DOHH2 (cell line): ENCODE measurements at regions not wholly inside any gene's neighbourhood (a gene's known extent, or its start where the extent isn't known, plus 50 kb on each side); places are given as distances from the start of the nearest gene placed in this dataset.

Source experiments
- H3F3A ChIP-seq: fragments of 200-600 bp; sonication (generic), shearing (Covaris generic); 2 replicates; pipeline ENCODE4 v1.6.0; 2016; ENCODE audit warnings: antibody characterized with exemption, mild to moderate bottlenecking; ENCODE audit not compliant: control insufficient read depth, insufficient read depth
- H3K27ac ChIP-seq: fragments of 200-600 bp; sonication (generic); 2 replicates; pipeline ENCODE4 v1.5.1; 2014; ENCODE audit warnings: low read depth, mild to moderate bottlenecking, low read length, moderate library complexity
- H3K27me3 ChIP-seq: fragments of 200-600 bp; sonication (generic); 2 replicates; pipeline ENCODE4 v1.6.1; 2014; ENCODE audit warnings: mild to moderate bottlenecking, low read length, mixed read lengths; ENCODE audit not compliant: control insufficient read depth
- H3K36me3 ChIP-seq: fragments of 200-600 bp; sonication (generic); 2 replicates; pipeline ENCODE4 v1.6.1; 2014; ENCODE audit warnings: mild to moderate bottlenecking, low read length, moderate library complexity, mixed read lengths; ENCODE audit not compliant: control insufficient read depth
- H3K4me1 ChIP-seq: fragments of 200-600 bp; sonication (generic); 2 replicates; pipeline ENCODE4 v1.6.1; 2014; ENCODE audit warnings: mild to moderate bottlenecking, low read length, mixed read lengths; ENCODE audit not compliant: control insufficient read depth
- H3K4me2 ChIP-seq: fragments of 200-600 bp; sonication (generic); 2 replicates; pipeline ENCODE4 v1.6.0; 2014; ENCODE audit warnings: mild to moderate bottlenecking, low read length, moderate library complexity
- H3K4me3 ChIP-seq: fragments of 200-600 bp; sonication (generic); 2 replicates; pipeline ENCODE4 v1.5.1; 2014; ENCODE audit warnings: mild to moderate bottlenecking, low read length, mixed read lengths
- H3K79me2 ChIP-seq: fragments of 200-600 bp; sonication (generic); 2 replicates; pipeline ENCODE4 v1.6.1; 2014; ENCODE audit warnings: mild to moderate bottlenecking, low read length, mixed read lengths; ENCODE audit not compliant: control insufficient read depth
- H3K9me2 ChIP-seq: fragments of 200-600 bp; sonication (generic); replicated peaks from 2 replicates; pipeline ENCODE4 v1.6.1; 2014; ENCODE audit warnings: mild to moderate bottlenecking, low read length, mixed read lengths; ENCODE audit not compliant: control insufficient read depth
- H3K9me3 ChIP-seq: fragments of 200-600 bp; sonication (generic); 2 replicates; pipeline ENCODE4 v1.6.1; 2014; ENCODE audit warnings: antibody characterized with exemption, low read length, mixed read lengths; ENCODE audit not compliant: control insufficient read depth, insufficient read depth
- H4K20me1 ChIP-seq: fragments of 200-600 bp; sonication (generic); 2 replicates; pipeline ENCODE4 v1.6.0; 2014; ENCODE audit warnings: low read depth, mild to moderate bottlenecking, antibody characterized with exemption, low read length, moderate library complexity; ENCODE audit not compliant: control insufficient read depth, insufficient read depth
- EZH2phosphoT487 ChIP-seq: fragments of 200-600 bp; sonication (generic); IDR thresholded peaks from 2 replicates; pipeline ENCODE4 v1.6.1; 2017; ENCODE audit warnings: borderline replicate concordance, mild to moderate bottlenecking, antibody characterized with exemption, low read length, moderate library complexity, mixed read lengths
- TF ChIP-seq, protein P1 (sequence below): fragments of 200-600 bp; sonication (generic); IDR thresholded peaks from one replicate; pipeline ENCODE4 v1.5.1; 2014; ENCODE audit warnings: antibody characterized with exemption, mild to moderate bottlenecking, low read depth, low read length; ENCODE audit not compliant: poor library complexity, severe bottlenecking

GRCh38 chr7:94205529-94205928 is 189.2 kb upstream of the COL1A2 start:
- no peak for TF ChIP-seq EZH2phosphoT487
- H3K4me3 ChIP-seq: no peak overlapping the region

GRCh38 chr7:94206295-94206694 is 188.4 kb upstream of the COL1A2 start:
- Histone ChIP-seq H3K79me2 (no peaks in the 10 kb centered on the region), H3K9me3 (no peaks in the 10 kb centered on the region), H3K9me2 (no peaks in the 10 kb centered on the region), H3K4me2 (no peak overlapping the region), H3K4me3 (no peak overlapping the region), H3K36me3 (no peaks in the 10 kb centered on the region), H3K4me1 (no peaks in the 10 kb centered on the region), H4K20me1 (no peaks in the 10 kb centered on the region), H3F3A (no peaks in the 10 kb centered on the region), H3K27ac (no peak overlapping the region), H3K27me3 (no peaks in the 10 kb centered on the region)
- TF ChIP-seq EZH2phosphoT487: no peak
- TF ChIP-seq, protein P1, sequence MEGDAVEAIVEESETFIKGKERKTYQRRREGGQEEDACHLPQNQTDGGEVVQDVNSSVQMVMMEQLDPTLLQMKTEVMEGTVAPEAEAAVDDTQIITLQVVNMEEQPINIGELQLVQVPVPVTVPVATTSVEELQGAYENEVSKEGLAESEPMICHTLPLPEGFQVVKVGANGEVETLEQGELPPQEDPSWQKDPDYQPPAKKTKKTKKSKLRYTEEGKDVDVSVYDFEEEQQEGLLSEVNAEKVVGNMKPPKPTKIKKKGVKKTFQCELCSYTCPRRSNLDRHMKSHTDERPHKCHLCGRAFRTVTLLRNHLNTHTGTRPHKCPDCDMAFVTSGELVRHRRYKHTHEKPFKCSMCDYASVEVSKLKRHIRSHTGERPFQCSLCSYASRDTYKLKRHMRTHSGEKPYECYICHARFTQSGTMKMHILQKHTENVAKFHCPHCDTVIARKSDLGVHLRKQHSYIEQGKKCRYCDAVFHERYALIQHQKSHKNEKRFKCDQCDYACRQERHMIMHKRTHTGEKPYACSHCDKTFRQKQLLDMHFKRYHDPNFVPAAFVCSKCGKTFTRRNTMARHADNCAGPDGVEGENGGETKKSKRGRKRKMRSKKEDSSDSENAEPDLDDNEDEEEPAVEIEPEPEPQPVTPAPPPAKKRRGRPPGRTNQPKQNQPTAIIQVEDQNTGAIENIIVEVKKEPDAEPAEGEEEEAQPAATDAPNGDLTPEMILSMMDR: no peak

More at GRCh38 chr7:94205529-94205928, 189.2 kb upstream of the COL1A2 start:
- Histone ChIP-seq H3K36me3 (no peaks in the 10 kb centered on the region), H3K9me3 (no peaks in the 10 kb centered on the region), H4K20me1 (no peaks in the 10 kb centered on the region), H3F3A (no peaks in the 10 kb centered on the region), H3K4me1 (no peaks in the 10 kb centered on the region), H3K9me2 (no peaks in the 10 kb centered on the region), H3K27me3 (no peaks in the 10 kb centered on the region), H3K27ac (no peak overlapping the region), H3K79me2 (no peaks in the 10 kb centered on the region), H3K4me2 (no peak overlapping the region)

GRCh38 chr7:94212160-94212559 is 182.5 kb upstream of the COL1A2 start:
- no peak for TF ChIP-seq EZH2phosphoT487
- Histone ChIP-seq H3K9me3 (no peaks in the 10 kb centered on the region), H3F3A (no peaks in the 10 kb centered on the region), H3K27me3 (peaks cover 7% of the 10 kb centered on the region; the same call in 1 of the 2 replicates), H3K36me3 (no peaks in the 10 kb centered on the region), H3K27ac (no peak overlapping the region), H3K4me1 (no peaks in the 10 kb centered on the region), H3K79me2 (no peaks in the 10 kb centered on the region), H3K4me3 (no peak overlapping the region), H3K9me2 (no peaks in the 10 kb centered on the region), H3K4me2 (no peak overlapping the region), H4K20me1 (no peaks in the 10 kb centered on the region)

DNA sequence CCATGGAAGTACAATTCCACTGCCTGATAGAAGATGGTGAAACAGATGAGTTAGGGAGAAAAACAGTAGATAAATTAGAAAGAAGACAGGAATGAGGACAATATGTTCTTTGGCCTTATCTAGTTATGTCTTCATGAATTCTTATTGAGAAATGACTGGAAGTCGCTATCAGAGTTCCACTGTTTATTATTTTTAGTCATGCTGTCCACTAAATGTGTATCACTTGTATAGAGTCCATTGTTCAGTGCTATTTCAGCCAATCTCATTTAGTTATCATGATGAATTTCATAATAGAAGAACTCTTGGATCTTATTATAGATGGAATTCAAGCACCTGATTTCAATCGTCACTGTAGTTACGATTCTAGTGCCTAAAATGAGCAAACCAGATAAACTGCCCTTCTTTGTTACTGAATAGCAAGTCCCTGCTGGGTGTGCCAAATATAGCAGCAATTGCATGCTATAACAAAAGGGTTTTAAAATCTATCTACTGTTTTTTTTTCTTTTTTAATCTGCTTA is 177.7 kb upstream of the COL1A2 start:
- TF ChIP-seq, protein P1: no peak
- TF ChIP-seq EZH2phosphoT487: no peak

More for the DNA sequence above, 177.7 kb upstream of the COL1A2 start:
- Histone ChIP-seq H3K4me1 (no peaks in the 10 kb centered on the region), H3K9me2 (no peaks in the 10 kb centered on the region), H3F3A (no peaks in the 10 kb centered on the region), H3K4me3 (no peak overlapping the region), H3K27me3 (peaks cover 8% of the 10 kb centered on the region; the same call in 1 of the 2 replicates), H3K79me2 (no peaks in the 10 kb centered on the region), H3K9me3 (no peaks in the 10 kb centered on the region), H4K20me1 (no peaks in the 10 kb centered on the region), H3K36me3 (no peaks in the 10 kb centered on the region), H3K4me2 (no peak overlapping the region), H3K27ac (no peak overlapping the region)
